BJ (cell line): ENCODE measurements at regions not wholly inside any gene's neighbourhood (a gene's known extent, or its start where the extent isn't known, plus 50 kb on each side); places are given as distances from the start of the nearest gene placed in this dataset.
A peak's percentile ranks its signal among the peaks of the same experiment; 100 is the strongest.

Source experiments
- CTCF ChIA-PET: fragments of 350-600 bp; formaldehyde crosslinking; extraction: SDS; loops from one replicate; lab custom pipeline; 2021; ENCODE audit warnings: antibody characterized with exemption, inconsistent platforms; lab: Yijun Ruan, JAX
- POLR2A ChIA-PET: fragments of 300-600 bp; sonication (Branson Sonifier 250); formaldehyde crosslinking; extraction: SDS; loops from one replicate; lab custom pipeline; 2021; ENCODE audit warnings: antibody characterized with exemption; lab: Charles Lee
- DNase-seq: peaks from one replicate; pipeline ENCODE4 v3.0.0-alpha.2; 2011; ENCODE audit warnings: low read depth
- H3K27me3 ChIP-seq: 2 replicates; pipeline ENCODE4 v1.6.0; 2011; ENCODE audit warnings: low read length; ENCODE audit not compliant: control insufficient read depth, insufficient read depth
- H3K36me3 ChIP-seq: 2 replicates; pipeline ENCODE4 v1.5.1; 2011; ENCODE audit warnings: low read length; ENCODE audit not compliant: control insufficient read depth, insufficient read depth
- H3K4me3 ChIP-seq: 2 replicates; pipeline ENCODE4 v1.5.1; 2011; ENCODE audit warnings: low read depth, mild to moderate bottlenecking, control low read depth, low read length
- CTCF ChIP-seq: IDR thresholded peaks from 2 replicates; pipeline ENCODE4 v1.5.1; 2011; ENCODE audit warnings: low read depth, mild to moderate bottlenecking, control low read depth, inconsistent platforms, low read length, moderate library complexity; ENCODE audit not compliant: insufficient read depth

GRCh38 chr12:93094988-93095737 is 166.1 kb upstream of the EEA1 start:
- no peak for DNase-seq
- no peak for TF ChIP-seq CTCF
- Histone ChIP-seq H3K4me3 (no peak overlapping the region), H3K36me3 (no peaks in the 10 kb centered on the region), H3K27me3 (no peaks in the 10 kb centered on the region)
- POLR2A ChIA-PET: no interaction called here
- CTCF ChIA-PET: no interaction called here

GRCh38 chr12:93097417-93097816 is 168.3 kb upstream of the EEA1 start:
- H3K4me3 ChIP-seq: no peak overlapping the region
- CTCF ChIA-PET: interaction anchor here (0.6 to 1.2 kb wide), 5 partner anchors 17 to 300 kb away, joined by 3 to 5 read pairs (median 4); no protein-coding TSS in a partner anchor
- no peak for DNase-seq
- H3K36me3 ChIP-seq: no peaks in the 10 kb centered on the region
- TF ChIP-seq CTCF: no peak
- no peaks in the 10 kb centered on the region for H3K27me3 ChIP-seq
- POLR2A ChIA-PET: no interaction called here

- H3K36me3 ChIP-seq: no peaks in the 10 kb centered on the region
- DNase-seq: no peak
- TF ChIP-seq CTCF: peak; percentile 36; the same call in 1 of the 2 replicates
- ChIA-PET POLR2A (no interaction called here), CTCF (interaction anchor here (0.6 to 1.2 kb wide), 7 partner anchors 10 to 1202 kb away, joined by 3 to 5 read pairs (median 3); no protein-coding TSS in a partner anchor)
- H3K4me3 ChIP-seq: no peak overlapping the region
- no peaks in the 10 kb centered on the region for H3K27me3 ChIP-seq
Measured at GRCh38 chr12:93098077-93098476, 169.0 kb upstream of the EEA1 start.

- TF ChIP-seq CTCF: no peak
- Histone ChIP-seq H3K36me3 (no peaks in the 10 kb centered on the region), H3K4me3 (no peak overlapping the region), H3K27me3 (no peaks in the 10 kb centered on the region)
- POLR2A ChIA-PET: no interaction called here
- CTCF ChIA-PET: interaction anchor here (1.1 to 1.5 kb wide), 2 partner anchors 86 to 296 kb away, joined by 3 to 4 read pairs; no protein-coding TSS in a partner anchor
- no peak for DNase-seq
Measured at GRCh38 chr12:93099792-93100191, 170.7 kb upstream of the EEA1 start.

- no peak for DNase-seq
- Histone ChIP-seq H3K4me3 (no peak overlapping the region), H3K27me3 (no peaks in the 10 kb centered on the region), H3K36me3 (no peaks in the 10 kb centered on the region)
- ChIA-PET CTCF (interaction anchor here (1.1 to 1.4 kb wide), 2 partner anchors 9 to 86 kb away, joined by 3 read pairs; no protein-coding TSS in a partner anchor), POLR2A (no interaction called here)
- TF ChIP-seq CTCF: no peak
Measured at GRCh38 chr12:93100610-93101009, 171.5 kb upstream of the EEA1 start.
